ENCODE measurements at regions not wholly inside any gene's neighbourhood (a gene's known extent, or its start where the extent isn't known, plus 50 kb on each side); places are given as distances from the start of the nearest gene placed in this dataset.

DNA sequence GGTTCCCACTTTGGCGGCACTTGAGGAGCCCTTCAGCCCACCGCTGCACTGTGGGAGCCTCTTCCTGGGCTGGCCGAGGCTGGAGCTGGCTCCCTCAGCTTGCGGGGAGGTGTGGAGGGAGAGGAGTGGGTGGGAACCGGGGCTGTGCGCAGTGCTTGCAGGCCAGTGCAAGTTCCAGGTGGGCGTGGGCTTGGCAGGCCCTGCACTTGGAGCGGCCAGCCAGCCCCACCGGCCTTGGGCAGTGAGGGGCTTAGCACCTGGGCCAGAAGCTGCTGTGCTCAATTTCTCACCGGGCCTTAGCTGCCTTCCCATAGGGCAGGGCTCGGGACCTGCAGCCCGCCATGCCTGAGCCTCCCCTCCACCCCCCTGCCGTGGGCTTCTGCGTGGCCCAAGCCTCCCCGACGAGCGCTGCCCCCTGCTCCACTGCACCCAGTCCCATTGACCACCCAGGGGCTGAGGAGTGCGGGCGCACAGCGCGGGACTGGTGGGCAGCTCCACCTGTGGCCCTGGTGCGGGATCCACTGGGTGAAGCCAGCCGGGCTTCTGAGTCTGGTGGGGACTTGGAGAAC is 474.3 kb downstream of the MID1IP1 start:
- Histone ChIP-seq H3K4me3 (replicated peaks in 1 of 2; ENCODE audit: low read depth in 1 of 2, low read length in 2 of 2) (no peak overlapping the region), H3K4me1 (ENCODE audit: control insufficient read depth in 1 of 2, insufficient read depth in 2 of 2, low read length in 2 of 2) (no peaks in the 10 kb centered on the region), H3K36me3 (ENCODE audit: control insufficient read depth in 1 of 2, insufficient read depth in 2 of 2, low read length in 2 of 2) (no peaks in the 10 kb centered on the region), H4K20me1 (ENCODE audit: insufficient read depth) (no peaks in the 10 kb centered on the region), H3K79me2 (ENCODE audit: insufficient read depth, low read length) (no peaks in the 10 kb centered on the region), H2AFZ (ENCODE audit: low read depth, low read length, poor library complexity, severe bottlenecking) (no peak overlapping the region), H3K27me3 (ENCODE audit: insufficient read depth, low read length) (no peaks in the 10 kb centered on the region), H3K27ac (ENCODE audit: low read depth, low read length) (no peak overlapping the region), H3K9me2 (ENCODE audit: insufficient read depth) (no peaks in the 10 kb centered on the region), H3K9ac (ENCODE audit: low read length) (no peak overlapping the region), H3K9me3 (ENCODE audit: control insufficient read depth in 1 of 2, insufficient read depth in 1 of 2, low read depth in 1 of 2, low read length in 2 of 2) (no peaks in the 10 kb centered on the region), H3K4me2 (ENCODE audit: low read length) (no peak overlapping the region)
- ChIA-PET CTCF (no interaction called here), POLR2A (no interaction called here), RAD21 (ENCODE audit: low non-redundant PET in 1 of 2, low total read pairs in 2 of 2, uncharacterized antibody in 2 of 2, unreplicated experiment in 2 of 2) (no interaction called here)
- DNase-seq (ENCODE audit: low read depth, low spot score) (no peak), ATAC-seq (no peak)
- no TSS peak for BruUV-seq (replicated peaks)
- intact Hi-C loops (cut with micrococcal nuclease), result no loop called here
- no peak for TF ChIP-seq CBX3 (IDR thresholded peaks at IDR 0.05; ENCODE audit: low read depth)
- TF ChIP-seq EGR1 (IDR thresholded peaks at IDR 0.05; ENCODE audit: low read depth), result no peak
- TF ChIP-seq EZH2 (IDR thresholded peaks at IDR 0.05), result no peak
- TF ChIP-seq, protein P1, sequence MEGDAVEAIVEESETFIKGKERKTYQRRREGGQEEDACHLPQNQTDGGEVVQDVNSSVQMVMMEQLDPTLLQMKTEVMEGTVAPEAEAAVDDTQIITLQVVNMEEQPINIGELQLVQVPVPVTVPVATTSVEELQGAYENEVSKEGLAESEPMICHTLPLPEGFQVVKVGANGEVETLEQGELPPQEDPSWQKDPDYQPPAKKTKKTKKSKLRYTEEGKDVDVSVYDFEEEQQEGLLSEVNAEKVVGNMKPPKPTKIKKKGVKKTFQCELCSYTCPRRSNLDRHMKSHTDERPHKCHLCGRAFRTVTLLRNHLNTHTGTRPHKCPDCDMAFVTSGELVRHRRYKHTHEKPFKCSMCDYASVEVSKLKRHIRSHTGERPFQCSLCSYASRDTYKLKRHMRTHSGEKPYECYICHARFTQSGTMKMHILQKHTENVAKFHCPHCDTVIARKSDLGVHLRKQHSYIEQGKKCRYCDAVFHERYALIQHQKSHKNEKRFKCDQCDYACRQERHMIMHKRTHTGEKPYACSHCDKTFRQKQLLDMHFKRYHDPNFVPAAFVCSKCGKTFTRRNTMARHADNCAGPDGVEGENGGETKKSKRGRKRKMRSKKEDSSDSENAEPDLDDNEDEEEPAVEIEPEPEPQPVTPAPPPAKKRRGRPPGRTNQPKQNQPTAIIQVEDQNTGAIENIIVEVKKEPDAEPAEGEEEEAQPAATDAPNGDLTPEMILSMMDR (IDR thresholded peaks at IDR 0.05 in 2 of 3, conservative IDR thresholded peaks at IDR 0.05 in 1 of 3; ENCODE audit: borderline replicate concordance in 1 of 3, insufficient read depth in 1 of 3, low read depth in 2 of 3, low read length in 2 of 3), result no peak
- no peak for TF ChIP-seq POLR2A (IDR thresholded peaks at IDR 0.05; ENCODE audit: borderline replicate concordance, extremely low read depth, insufficient read depth, insufficient read length)
- TF ChIP-seq CEBPB (IDR thresholded peaks at IDR 0.05; ENCODE audit: low read depth), result no peak
- TF ChIP-seq TCF7L2 (IDR thresholded peaks at IDR 0.05; ENCODE audit: borderline replicate concordance, extremely low read depth, insufficient read depth, insufficient read length), result no peak
- TF ChIP-seq RAD21 (IDR thresholded peaks at IDR 0.05; ENCODE audit: low read depth), result no peak
- no peak for TF ChIP-seq ZNF274 (IDR thresholded peaks at IDR 0.05; ENCODE audit: low read depth, low read length)
- TF ChIP-seq EZH2phosphoT487 (IDR thresholded peaks at IDR 0.05; ENCODE audit: borderline replicate concordance), result no peak
- TF ChIP-seq FOSL1 (IDR thresholded peaks at IDR 0.05; ENCODE audit: low read depth), result no peak
- TF ChIP-seq POLR2AphosphoS5 (IDR thresholded peaks at IDR 0.05; ENCODE audit: low read depth, low read length), result no peak
- no peak for TF ChIP-seq ZFX (IDR thresholded peaks at IDR 0.05)
- TF ChIP-seq SRF (IDR thresholded peaks at IDR 0.05; ENCODE audit: low read depth), result no peak
- no peak for TF ChIP-seq YY1 (IDR thresholded peaks at IDR 0.05; ENCODE audit: extremely low read depth, insufficient replicate concordance, low read depth, low read length)
- TF ChIP-seq, protein P2, sequence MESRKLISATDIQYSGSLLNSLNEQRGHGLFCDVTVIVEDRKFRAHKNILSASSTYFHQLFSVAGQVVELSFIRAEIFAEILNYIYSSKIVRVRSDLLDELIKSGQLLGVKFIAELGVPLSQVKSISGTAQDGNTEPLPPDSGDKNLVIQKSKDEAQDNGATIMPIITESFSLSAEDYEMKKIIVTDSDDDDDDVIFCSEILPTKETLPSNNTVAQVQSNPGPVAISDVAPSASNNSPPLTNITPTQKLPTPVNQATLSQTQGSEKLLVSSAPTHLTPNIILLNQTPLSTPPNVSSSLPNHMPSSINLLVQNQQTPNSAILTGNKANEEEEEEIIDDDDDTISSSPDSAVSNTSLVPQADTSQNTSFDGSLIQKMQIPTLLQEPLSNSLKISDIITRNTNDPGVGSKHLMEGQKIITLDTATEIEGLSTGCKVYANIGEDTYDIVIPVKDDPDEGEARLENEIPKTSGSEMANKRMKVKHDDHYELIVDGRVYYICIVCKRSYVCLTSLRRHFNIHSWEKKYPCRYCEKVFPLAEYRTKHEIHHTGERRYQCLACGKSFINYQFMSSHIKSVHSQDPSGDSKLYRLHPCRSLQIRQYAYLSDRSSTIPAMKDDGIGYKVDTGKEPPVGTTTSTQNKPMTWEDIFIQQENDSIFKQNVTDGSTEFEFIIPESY (IDR thresholded peaks at IDR 0.05; ENCODE audit: extremely low read depth, insufficient replicate concordance, low read length), result no peak
- TF ChIP-seq JUND (IDR thresholded peaks at IDR 0.05), result no peak
- TF ChIP-seq, protein P3, sequence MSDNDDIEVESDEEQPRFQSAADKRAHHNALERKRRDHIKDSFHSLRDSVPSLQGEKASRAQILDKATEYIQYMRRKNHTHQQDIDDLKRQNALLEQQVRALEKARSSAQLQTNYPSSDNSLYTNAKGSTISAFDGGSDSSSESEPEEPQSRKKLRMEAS (IDR thresholded peaks at IDR 0.05), result no peak
- TF ChIP-seq, protein P4, sequence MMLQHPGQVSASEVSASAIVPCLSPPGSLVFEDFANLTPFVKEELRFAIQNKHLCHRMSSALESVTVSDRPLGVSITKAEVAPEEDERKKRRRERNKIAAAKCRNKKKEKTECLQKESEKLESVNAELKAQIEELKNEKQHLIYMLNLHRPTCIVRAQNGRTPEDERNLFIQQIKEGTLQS (IDR thresholded peaks at IDR 0.05), result no peak
- TF ChIP-seq SIN3A (IDR thresholded peaks at IDR 0.05; ENCODE audit: low read depth), result no peak

Measured in HCT116 (cell line).